Omental fat pad (tissue), 3 donors: ENCODE measurements at regions not wholly inside any gene's neighbourhood (a gene's known extent, or its start where the extent isn't known, plus 50 kb on each side); places are given as distances from the start of the nearest gene placed in this dataset.

ENCODE experiments used
- ATAC-seq: fragments of 150-250 bp; one replicate; pipeline ENCODE4 v1.9.1; 2016; ENCODE audit warnings: mild to moderate bottlenecking, moderate library complexity; ENCODE audit not compliant: low FRiP score
- DNase-seq: peaks from one replicate; pipeline ENCODE4 v3.0.0-alpha.2; 2019; ENCODE audit warnings: low spot score
- TF ChIP-seq, protein P1 (sequence below), 3 donors: fragments of 450-650 bp; IDR thresholded peaks; one replicate each; pipeline ENCODE4 v1.5.1; 2016 to 2017; ENCODE audit warnings: antibody characterized with exemption in 3 of 3, mild to moderate bottlenecking in 3 of 3, moderate library complexity in 2 of 3

DNA sequence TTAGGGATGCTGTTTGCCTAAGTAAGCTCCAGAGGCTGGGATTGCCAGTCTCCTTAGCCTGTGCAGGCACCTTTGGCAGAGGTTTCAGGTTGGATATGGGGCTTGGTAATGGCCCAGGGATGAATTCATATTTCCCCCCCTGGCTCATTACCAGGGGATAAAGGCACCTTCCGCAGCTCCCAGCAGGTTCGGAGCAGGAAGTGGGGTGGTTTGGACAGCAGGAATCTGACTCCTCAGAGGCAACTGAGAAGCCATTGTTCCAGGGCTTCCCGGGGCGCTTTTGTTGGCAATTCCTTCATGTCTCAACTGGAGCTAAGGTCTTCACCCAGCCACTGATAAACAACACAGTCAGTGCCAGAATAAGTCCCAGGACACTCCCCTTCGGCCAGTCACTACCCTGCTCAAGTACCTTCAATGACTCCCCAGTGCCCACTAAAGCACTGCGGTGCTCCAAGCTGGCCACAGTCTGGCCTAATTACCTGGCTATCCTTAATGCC, 85.3 kb upstream of the SLC6A6 start:
- ATAC-seq (no peak), DNase-seq (no peak)
- TF ChIP-seq, protein P1, sequence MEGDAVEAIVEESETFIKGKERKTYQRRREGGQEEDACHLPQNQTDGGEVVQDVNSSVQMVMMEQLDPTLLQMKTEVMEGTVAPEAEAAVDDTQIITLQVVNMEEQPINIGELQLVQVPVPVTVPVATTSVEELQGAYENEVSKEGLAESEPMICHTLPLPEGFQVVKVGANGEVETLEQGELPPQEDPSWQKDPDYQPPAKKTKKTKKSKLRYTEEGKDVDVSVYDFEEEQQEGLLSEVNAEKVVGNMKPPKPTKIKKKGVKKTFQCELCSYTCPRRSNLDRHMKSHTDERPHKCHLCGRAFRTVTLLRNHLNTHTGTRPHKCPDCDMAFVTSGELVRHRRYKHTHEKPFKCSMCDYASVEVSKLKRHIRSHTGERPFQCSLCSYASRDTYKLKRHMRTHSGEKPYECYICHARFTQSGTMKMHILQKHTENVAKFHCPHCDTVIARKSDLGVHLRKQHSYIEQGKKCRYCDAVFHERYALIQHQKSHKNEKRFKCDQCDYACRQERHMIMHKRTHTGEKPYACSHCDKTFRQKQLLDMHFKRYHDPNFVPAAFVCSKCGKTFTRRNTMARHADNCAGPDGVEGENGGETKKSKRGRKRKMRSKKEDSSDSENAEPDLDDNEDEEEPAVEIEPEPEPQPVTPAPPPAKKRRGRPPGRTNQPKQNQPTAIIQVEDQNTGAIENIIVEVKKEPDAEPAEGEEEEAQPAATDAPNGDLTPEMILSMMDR (IDR thresholded peaks at IDR 0.05): no peak

DNA sequence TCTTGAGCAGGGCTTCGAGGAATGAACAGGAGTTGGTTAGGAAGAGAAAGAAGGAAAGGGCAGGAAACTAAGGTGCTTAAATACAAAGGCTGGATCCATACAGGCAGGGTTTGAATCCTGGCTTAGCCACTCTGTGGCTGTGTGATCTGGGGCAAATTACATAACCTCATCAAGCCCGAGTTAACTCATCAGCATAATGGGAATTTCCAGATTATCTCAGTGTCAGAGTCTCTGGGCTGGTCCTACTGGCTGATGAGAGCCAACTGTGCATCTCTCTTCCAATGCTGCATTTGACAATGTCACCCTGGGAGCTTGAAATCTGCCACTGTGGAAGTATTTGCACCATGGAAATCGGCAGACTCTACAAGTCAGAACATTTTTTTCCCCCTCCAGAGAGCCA, 83.8 kb upstream of the SLC6A6 start:
- ATAC-seq (no peak), DNase-seq (no peak)

DNA sequence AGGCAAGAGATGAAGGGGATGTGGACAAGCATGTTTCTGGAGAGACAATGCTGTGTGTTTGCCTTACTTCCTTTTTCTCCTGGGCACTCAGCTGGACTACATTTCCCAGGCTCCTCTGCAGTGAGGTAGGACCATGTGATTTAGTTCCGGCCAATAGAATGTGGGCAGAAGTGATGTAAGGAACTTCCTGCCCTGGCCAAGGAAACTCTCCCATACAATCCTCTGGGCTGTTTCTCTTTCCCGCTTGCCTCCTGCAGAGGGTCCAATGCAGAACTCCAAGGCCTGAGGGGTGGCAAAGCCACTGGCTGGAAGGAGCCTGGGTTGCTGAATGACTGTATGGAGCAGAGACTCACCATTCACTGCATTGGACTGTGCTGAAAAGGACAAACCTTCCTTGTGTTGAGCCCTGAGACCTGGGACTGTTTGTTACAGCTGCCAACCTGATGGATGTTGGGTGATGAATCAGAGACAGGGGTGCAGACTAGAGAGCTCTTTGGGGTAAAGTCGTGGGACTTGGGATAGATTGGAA, 82.7 kb upstream of the SLC6A6 start:
- DNase-seq (no peak), ATAC-seq (peak; percentile 43)
- TF ChIP-seq, protein P1 (IDR thresholded peaks at IDR 0.05): no peak

More for the DNA sequence above, 83.8 kb upstream of the SLC6A6 start:
- TF ChIP-seq, protein P1 (IDR thresholded peaks at IDR 0.05): no peak

DNA sequence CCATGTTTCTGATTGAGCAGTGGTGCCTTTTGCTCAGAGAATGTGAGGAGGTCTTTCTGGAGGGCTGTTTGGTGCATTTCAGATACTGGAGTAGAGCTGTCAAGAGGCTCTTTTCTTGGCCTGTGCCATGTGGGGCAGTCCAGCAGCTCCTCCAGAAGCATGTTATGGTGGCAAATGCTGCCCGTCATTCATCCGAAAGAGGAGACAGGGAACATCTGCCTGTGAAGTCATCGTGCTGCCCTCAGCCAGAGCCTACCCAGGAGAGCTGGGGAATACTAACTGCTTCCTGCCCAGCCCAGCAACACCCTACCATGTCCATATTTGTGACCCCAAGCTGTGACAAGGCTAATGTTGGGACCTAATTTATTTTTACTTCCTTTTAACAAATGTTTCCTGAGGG, 82.2 kb upstream of the SLC6A6 start:
- DNase-seq (no peak), ATAC-seq (no peak)
- TF ChIP-seq, protein P1 (IDR thresholded peaks at IDR 0.05): no peak

DNA sequence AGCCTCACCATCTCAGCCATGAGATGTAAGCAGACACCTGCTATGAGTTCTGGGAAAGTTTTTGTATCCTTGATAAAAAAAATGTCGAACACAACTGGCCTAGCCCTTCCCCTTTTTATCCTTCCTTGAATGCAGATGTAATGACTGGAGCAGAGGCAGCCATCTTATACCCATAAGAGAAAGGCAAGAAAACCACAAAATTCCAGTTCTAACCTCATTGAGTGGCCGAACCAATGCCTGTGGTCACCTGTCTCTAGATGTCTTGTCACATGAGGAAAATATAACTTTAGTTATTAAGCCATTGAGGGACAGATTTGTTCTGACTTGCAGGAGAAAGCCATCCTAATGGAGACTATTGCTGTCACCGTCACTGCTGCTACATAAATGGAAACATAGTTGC, 80.4 kb upstream of the SLC6A6 start:
- DNase-seq (no peak), ATAC-seq (no peak)
- TF ChIP-seq, protein P1 (IDR thresholded peaks at IDR 0.05): no peak

DNA sequence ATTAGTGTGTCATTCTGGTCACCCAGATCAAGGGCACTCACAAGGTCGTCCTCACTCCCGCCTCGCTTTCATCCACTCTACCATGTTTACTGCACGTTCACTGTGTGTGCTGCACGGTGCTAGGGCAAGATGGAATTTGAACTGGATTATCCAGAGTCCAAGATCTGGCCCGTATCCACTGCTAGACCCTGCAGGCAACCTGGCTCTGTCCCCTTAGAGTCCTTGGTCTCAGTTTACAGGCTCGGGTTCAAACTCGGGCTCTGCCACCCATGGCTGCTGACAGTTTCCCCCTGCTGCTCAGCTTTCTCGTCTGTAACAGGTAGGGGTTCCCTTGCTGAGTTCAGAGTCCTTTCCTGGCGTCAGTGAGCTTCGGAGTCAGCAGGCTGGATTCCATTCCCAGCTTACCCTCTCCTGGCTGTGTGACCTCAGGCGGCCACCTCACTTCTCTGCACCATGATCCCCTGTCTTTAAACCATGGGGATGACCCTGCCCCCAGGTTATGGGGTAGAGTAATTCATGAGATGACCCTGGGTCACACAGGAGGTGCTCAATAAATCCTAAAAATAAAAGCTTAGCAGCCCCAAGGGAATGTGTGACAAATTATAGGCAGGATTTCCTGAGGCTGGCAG, 79.6 kb upstream of the SLC6A6 start:
- TF ChIP-seq, protein P1 (IDR thresholded peaks at IDR 0.05): no peak
- no peak for ATAC-seq

More for the DNA sequence above, 79.6 kb upstream of the SLC6A6 start:
- DNase-seq: no peak
